ENCODE measurements at regions not wholly inside any gene's neighbourhood (a gene's known extent, or its start where the extent isn't known, plus 50 kb on each side); places are given as distances from the start of the nearest gene placed in this dataset.
"Not testable (repeated sequence)": the region's sequence is repeated elsewhere in the genome, so short reads cannot be mapped to it uniquely, and the experiment has no call there.

DNA sequence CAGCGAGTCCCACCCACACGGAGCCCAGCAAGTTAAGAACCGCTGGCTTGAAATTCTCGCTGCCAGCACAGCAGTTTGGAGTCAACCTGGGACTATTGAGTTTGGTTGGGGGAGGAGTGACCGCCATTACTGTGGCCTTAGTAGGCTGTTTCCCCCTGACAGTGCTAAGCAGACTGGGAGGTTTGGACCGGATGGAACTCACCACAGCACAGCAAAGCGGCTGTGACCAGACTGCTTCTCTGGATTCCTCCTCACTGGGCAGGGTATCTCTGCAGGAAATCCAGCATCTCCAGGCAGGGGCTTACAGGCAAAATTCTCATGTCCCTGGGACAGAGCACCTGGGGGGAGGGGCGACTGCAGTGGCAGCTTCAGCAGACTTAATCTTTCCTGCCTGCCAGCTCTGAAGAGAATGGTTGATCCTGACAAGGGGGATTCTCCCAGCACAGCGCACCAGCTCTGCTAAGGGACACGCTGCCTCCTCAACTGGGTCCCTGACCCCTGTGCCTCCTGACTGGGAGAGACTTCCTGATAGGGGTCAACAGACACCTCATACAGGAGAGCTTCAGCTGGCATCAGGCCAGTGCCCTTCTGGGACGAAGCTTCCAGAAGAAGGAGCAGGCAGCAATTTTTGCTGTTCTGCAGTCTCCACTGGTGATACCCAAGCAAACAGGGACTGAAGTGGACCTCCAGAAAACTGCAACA lies 425.4 kb downstream of the NYAP2 start:
- DNase-seq (ENCODE audit: low read depth in 2 of 2) = no peak

- no peak for DNase-seq (ENCODE audit: low read depth in 2 of 2)
Observed at GRCh38 chr2:225821351-225821750, 421.8 kb downstream of the NYAP2 start.

GRCh38 chr2:225820826-225821225 lies 421.3 kb downstream of the NYAP2 start:
- DNase-seq (ENCODE audit: low read depth in 2 of 2) = no peak

GRCh38 chr2:225814554-225814953 lies 415.0 kb downstream of the NYAP2 start:
- DNase-seq (ENCODE audit: low read depth in 2 of 2) = no peak

DNA sequence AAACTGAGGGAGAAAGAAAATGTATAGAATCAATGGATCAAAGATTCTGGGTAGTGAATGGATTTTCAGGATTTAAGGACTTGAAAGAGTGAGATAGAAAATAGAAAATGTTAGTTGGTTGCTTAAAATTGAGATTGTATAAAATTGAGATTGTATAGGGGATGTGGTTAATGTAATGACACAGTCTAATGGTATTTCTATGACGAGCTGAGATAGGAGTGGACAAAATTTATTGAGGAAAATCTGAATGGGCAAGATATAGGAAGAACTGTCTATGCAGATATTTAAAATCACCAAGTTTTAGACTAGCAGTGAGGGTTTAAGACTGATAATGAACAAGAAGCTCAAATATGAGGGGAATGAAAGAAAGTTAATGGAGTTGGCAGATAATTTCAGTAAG lies 406.6 kb downstream of the NYAP2 start:
- DNase-seq (ENCODE audit: low read depth in 2 of 2) = no peak

- DNase-seq (ENCODE audit: low read depth in 2 of 2) = not testable (repeated sequence)
Observed at GRCh38 chr2:225802076-225802475, 402.6 kb downstream of the NYAP2 start.

DNA sequence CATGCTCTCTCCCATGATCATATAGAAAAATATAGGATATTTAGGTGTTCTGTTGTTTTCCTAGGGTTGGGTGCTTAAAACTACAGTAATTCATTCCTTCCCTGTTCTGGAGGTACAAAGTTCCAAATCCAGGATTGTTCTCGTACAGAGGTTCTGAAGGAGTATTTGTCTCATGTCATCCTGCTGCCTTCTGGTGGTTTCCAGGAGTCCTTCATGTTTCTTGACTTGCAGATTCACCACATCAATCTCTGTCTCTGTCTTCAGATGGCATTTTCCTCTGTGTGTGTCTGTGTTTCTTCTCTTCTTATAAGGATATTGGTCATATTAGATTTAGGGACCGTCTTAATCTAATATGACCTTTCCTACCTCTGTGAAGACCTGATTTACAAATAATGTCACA lies 397.9 kb downstream of the NYAP2 start:
- DNase-seq (ENCODE audit: low read depth in 2 of 2) = no peak

DNA sequence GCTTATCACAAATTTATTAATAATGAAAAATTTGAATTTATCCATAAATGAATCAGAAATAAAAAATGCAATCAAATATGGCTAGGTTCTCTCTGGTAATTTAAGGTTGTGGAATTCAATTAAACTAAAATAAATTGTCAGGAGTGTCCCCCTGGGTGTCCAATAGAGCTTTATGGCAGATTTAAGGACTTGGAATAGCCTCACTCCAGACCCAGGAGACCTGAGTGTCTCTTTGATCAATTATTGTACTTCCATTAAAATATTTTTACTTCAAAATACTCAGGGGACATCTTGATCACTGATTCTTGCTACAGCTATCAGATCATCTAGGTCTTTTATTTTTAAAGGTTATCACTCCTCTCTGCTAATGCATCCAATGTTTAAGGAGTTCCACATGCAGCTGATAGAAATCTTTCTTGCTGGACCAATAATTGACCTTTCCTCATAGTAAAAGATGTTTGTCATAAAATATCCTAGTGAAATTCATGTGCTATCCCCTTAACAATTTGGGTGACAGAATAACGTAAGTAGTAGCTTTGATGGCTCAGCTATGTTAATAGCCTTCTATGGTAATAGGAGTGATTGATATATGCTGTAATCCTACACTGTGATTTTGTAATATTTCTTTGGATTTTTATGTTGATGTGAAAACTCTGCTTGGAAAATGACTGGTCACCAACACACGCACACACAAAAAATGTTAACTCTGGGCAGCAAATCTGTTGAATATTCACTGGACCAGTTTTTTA lies 395.3 kb downstream of the NYAP2 start:
- DNase-seq (ENCODE audit: low read depth in 2 of 2) = no peak

DNA sequence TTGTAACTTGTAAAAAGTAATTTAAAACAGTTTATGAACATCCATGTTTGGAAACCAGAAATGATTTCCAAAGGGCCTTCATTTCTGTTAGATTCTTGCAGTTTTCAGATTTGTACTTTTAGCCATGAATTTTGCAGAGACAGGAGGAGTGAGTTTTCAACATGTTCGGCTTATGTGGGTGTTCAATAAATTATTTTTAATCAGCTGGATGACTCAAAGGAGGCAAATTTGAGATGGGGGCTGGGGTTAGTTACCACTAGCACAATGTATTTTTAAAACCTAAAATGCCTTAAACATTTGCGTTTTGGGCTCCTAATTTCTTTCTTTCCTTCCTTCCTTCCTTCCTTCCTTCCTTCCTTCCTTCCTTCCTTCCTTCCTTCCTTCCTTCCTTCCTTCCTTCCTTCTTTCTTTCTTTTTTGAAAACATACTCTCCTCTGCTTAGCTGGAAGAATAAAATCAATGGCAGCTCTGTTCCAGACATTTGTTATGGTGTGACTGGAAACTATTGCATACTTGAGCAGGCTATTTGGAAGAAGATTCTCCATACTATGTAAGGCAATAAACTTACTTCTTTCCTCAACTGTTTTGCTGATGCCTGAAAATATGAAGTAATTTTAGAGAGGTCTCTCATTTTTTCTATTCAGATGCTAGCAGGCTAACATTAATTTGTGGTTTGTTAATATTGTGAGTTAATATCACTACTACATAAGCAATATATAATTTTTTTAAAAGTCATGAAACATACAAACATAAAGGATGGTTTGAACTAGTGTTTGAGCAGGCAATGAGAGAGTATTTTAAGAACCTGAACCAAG lies 394.4 kb downstream of the NYAP2 start:
- no peak for DNase-seq (ENCODE audit: low read depth in 2 of 2)

- no peak for DNase-seq (ENCODE audit: low read depth in 2 of 2)
Observed at GRCh38 chr2:225788571-225789094, 389.1 kb downstream of the NYAP2 start.

GRCh38 chr2:225787497-225787896 lies 388.0 kb downstream of the NYAP2 start:
- DNase-seq (ENCODE audit: low read depth in 2 of 2) = no peak

GRCh38 chr2:225781991-225782390 lies 382.5 kb downstream of the NYAP2 start:
- DNase-seq (ENCODE audit: low read depth in 2 of 2) = no peak

GRCh38 chr2:225781145-225781544 lies 381.6 kb downstream of the NYAP2 start:
- no peak for DNase-seq (ENCODE audit: low read depth in 2 of 2)

- no peak for DNase-seq (ENCODE audit: low read depth in 2 of 2)
Observed at GRCh38 chr2:225779829-225780228, 380.3 kb downstream of the NYAP2 start.

DNA sequence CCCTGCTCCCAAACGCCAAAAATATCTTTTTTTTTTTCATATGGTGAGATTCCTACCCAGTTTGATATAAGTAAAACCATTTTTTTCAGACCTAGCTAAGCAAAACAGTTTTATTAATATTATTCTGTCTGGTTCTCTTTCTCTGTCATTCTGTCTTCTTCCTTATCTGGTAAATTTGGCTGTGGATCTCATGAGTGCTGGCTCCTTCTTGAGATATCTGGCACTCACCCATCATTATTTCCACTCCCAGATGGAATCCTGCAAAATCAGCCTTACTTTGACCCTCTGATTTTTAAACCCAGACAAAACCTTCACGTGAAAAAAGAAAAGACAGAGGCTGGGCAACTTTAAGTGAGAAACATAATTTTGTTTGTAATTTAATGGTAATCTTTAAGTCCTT lies 373.6 kb downstream of the NYAP2 start:
- DNase-seq (ENCODE audit: low read depth in 2 of 2) = no peak

- no peak for DNase-seq (ENCODE audit: low read depth in 2 of 2)
Observed at GRCh38 chr2:225771701-225772100, 372.2 kb downstream of the NYAP2 start.

- no peak for DNase-seq (ENCODE audit: low read depth in 2 of 2)
Observed at GRCh38 chr2:225768741-225769140, 369.2 kb downstream of the NYAP2 start.

DNA sequence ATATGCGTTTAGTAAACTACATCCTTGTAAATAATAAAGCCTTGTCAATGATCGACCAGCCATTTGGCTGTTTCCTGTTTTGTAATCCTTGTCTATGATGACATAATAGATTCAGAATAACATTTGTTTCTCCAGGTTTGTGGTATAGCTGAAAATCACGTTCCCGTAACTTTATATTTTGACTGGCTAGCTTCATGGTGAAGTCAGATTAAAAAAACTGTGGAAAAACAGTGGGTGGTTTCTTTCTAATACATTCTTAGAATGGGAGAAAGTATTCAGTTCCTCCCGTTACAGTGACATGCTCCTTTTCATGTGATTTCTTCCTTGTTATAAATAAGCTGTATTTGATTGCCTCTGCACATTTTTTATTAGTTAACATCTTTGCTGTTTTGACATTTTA lies 366.9 kb downstream of the NYAP2 start:
- no peak for DNase-seq (ENCODE audit: low read depth in 2 of 2)

GRCh38 chr2:225765820-225766219 lies 366.3 kb downstream of the NYAP2 start:
- no peak for DNase-seq (ENCODE audit: low read depth in 2 of 2)

- DNase-seq (ENCODE audit: low read depth in 2 of 2) = no peak
Observed at GRCh38 chr2:225764346-225764745, 364.8 kb downstream of the NYAP2 start.

DNA sequence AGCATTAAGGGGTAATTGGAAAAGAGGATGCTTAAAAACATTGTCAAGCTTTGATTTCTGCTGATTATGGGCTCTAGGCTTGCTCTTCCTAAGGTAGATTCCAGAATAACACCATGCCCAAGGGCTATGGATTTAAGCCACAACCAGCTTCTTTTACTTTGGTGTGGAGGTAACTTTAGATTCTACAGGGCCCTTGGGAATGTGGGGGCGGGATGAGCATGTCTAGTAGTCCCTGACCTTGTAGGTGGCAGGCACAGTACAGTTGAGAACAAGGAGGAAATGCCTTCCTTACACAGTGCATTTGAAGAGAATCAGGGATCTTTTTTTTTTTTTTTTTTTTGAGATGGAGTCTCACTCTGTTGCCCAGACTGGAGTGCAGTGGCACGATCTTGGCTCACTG lies 364.2 kb downstream of the NYAP2 start:
- DNase-seq (ENCODE audit: low read depth in 2 of 2) = no peak

GRCh38 chr2:225761396-225761795 lies 361.9 kb downstream of the NYAP2 start:
- no peak for DNase-seq (ENCODE audit: low read depth in 2 of 2)

Data from stimulated activated CD8-positive, alpha-beta memory T cell treated with anti-CD3 and anti-CD28 coated beads, Interleukin-15, amount 100 ng/mL, for 48 hours (primary cell).